ENCODE measurements at regions not wholly inside any gene's neighbourhood (a gene's known extent, or its start where the extent isn't known, plus 50 kb on each side); places are given as distances from the start of the nearest gene placed in this dataset.

- Histone ChIP-seq H2AFZ (ENCODE audit: low read depth, low read length) (no peak overlapping the region), H3K27me3 (ENCODE audit: control insufficient read depth in 2 of 2, insufficient read depth in 2 of 2, low read length in 2 of 2) (no peaks in the 10 kb centered on the region), H3K79me2 (ENCODE audit: control insufficient read depth, insufficient read depth, low read length) (no peaks in the 10 kb centered on the region), H3K4me2 (ENCODE audit: insufficient read depth, low read length) (no peak overlapping the region), H3K4me3 (no peak overlapping the region), H3K9me1 (ENCODE audit: control insufficient read depth, insufficient read depth, low read length) (no peaks in the 10 kb centered on the region), H3K27ac (ENCODE audit: extremely low read depth, low read depth, low read length) (no peak overlapping the region), H3K36me3 (ENCODE audit: control insufficient read depth, insufficient read depth, low read length) (no peaks in the 10 kb centered on the region), H3K4me1 (replicated peaks in 1 of 2; ENCODE audit: control insufficient read depth in 2 of 2, insufficient read depth in 2 of 2, low read length in 2 of 2) (no peaks in the 10 kb centered on the region), H3K9me3 (replicated peaks; ENCODE audit: control insufficient read depth, insufficient read depth, low read depth, low read length) (no peaks in the 10 kb centered on the region), H4K20me1 (replicated peaks; ENCODE audit: control insufficient read depth, insufficient read depth, low read length) (no peaks in the 10 kb centered on the region), H3K9ac (ENCODE audit: insufficient read depth in 1 of 2, low read depth in 2 of 2, low read length in 2 of 2) (no peak overlapping the region)
- WGBS (ENCODE audit: insufficient coverage, low coverage, missing lambda C conversion rate), result 0% methylated on average over 5 of the region's 5 CpGs
- no peak for FAIRE-seq
- DNase-seq (ENCODE audit: extremely low read depth in 1 of 4, low spot score in 3 of 4), result no peak
- in situ Hi-C loops (cut with MboI) (no loop called here), intact Hi-C loops (cut with micrococcal nuclease) (no loop called here)
- CTCF ChIA-PET (ENCODE audit: low intra/inter-chr PET ratio), result no interaction called here
- TF ChIP-seq DPF2 (IDR thresholded peaks at IDR 0.05) (no peak), IRF1 (CRISPR knock-in tag; IDR thresholded peaks at IDR 0.05; ENCODE audit: borderline replicate concordance) (no peak), KLF6 (CRISPR knock-in tag; IDR thresholded peaks at IDR 0.05; ENCODE audit: borderline replicate concordance) (no peak), CEBPB (tag; IDR thresholded peaks at IDR 0.05) (no peak), ZC3H11A (IDR thresholded peaks at IDR 0.05; ENCODE audit: low read depth, low read length) (no peak), POLR2G (IDR thresholded peaks at IDR 0.05; ENCODE audit: low read depth, low read length) (no peak), SP2 (IDR thresholded peaks at IDR 0.05; ENCODE audit: extremely low read depth, low read depth, low read length, poor library complexity, severe bottlenecking) (no peak), WHSC1 (IDR thresholded peaks at IDR 0.05; ENCODE audit: low read length) (no peak), MCM5 (IDR thresholded peaks at IDR 0.05; ENCODE audit: low read depth) (no peak)
- ATAC-seq, result no peak
- POLR2A ChIA-PET, result no interaction called here
- no TSS peak for BruUV-seq (replicated peaks)
These were observed 324.5 kb upstream of the GBE1 start for GRCh38 chr3:82085851-82086475.
